ENCODE measurements at regions not wholly inside any gene's neighbourhood (a gene's known extent, or its start where the extent isn't known, plus 50 kb on each side); places are given as distances from the start of the nearest gene placed in this dataset.

DNA sequence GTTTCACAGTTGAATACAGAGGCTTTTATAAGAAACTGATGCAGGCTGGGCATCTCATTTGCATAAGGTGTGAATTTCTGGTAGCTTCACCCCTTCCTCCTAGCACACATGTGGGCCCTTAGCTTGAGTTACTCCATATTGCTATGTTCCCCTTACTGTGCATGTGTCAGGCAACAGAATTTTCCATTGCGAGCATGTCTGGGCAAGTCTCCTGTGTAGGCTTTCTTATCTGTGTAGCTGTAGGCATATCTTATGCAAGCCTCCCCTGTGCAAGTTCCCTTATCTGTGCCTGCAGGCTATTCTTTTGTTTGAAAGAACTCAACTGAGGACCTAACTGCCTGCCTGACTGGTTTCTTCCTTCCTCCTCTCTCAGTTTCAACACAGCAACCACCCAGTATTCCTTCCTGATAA lies 597.4 kb upstream of the CDH5 start:
- peaks cover 7% of the 10 kb centered on the region for H3K9me3 ChIP-seq (ENCODE audit: severe bottlenecking)
- DNase-seq (ENCODE audit: low spot score) (no peak), ATAC-seq (ENCODE audit: low read depth) (no peak)
- H3K27ac ChIP-seq (ENCODE audit: poor library complexity, severe bottlenecking), result no peak overlapping the region
- H3K36me3 ChIP-seq (ENCODE audit: low read depth), result no peaks in the 10 kb centered on the region
- no peaks in the 10 kb centered on the region for H3K27me3 ChIP-seq (ENCODE audit: insufficient read depth, poor library complexity, severe bottlenecking)
- no peak overlapping the region for H3K4me3 ChIP-seq (ENCODE audit: severe bottlenecking)
- H3K4me1 ChIP-seq (ENCODE audit: insufficient read depth, poor library complexity, severe bottlenecking), result peaks cover 3% of the 10 kb centered on the region
- TF ChIP-seq, protein P1, sequence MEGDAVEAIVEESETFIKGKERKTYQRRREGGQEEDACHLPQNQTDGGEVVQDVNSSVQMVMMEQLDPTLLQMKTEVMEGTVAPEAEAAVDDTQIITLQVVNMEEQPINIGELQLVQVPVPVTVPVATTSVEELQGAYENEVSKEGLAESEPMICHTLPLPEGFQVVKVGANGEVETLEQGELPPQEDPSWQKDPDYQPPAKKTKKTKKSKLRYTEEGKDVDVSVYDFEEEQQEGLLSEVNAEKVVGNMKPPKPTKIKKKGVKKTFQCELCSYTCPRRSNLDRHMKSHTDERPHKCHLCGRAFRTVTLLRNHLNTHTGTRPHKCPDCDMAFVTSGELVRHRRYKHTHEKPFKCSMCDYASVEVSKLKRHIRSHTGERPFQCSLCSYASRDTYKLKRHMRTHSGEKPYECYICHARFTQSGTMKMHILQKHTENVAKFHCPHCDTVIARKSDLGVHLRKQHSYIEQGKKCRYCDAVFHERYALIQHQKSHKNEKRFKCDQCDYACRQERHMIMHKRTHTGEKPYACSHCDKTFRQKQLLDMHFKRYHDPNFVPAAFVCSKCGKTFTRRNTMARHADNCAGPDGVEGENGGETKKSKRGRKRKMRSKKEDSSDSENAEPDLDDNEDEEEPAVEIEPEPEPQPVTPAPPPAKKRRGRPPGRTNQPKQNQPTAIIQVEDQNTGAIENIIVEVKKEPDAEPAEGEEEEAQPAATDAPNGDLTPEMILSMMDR (IDR thresholded peaks at IDR 0.05; ENCODE audit: poor library complexity, severe bottlenecking), result no peak

DNA sequence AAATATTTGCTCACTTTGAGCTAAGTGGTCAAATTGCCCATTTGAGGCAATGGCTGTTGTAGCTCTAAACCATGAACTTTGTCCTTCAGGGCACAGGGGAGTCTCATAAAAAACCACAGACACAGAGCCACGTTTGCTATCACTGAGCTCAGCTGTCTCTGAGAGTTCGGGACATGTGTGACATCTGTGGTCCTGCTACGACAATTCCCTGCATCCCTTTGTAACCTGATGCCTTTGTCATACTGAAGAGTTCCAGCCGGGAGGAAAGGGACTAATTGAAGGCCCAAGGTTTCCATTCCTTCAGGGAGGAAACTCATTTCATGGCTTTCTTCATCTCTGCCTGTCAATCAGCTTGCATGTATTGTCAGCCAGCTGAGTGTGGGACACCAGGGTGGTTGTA lies 599.4 kb upstream of the CDH5 start:
- Histone ChIP-seq H3K27ac (ENCODE audit: poor library complexity, severe bottlenecking) (no peak overlapping the region), H3K27me3 (ENCODE audit: insufficient read depth, poor library complexity, severe bottlenecking) (no peaks in the 10 kb centered on the region), H3K4me3 (ENCODE audit: severe bottlenecking) (no peak overlapping the region), H3K9me3 (ENCODE audit: severe bottlenecking) (peaks cover 7% of the 10 kb centered on the region), H3K4me1 (ENCODE audit: insufficient read depth, poor library complexity, severe bottlenecking) (peaks cover 3% of the 10 kb centered on the region), H3K36me3 (ENCODE audit: low read depth) (no peaks in the 10 kb centered on the region)
- DNase-seq (ENCODE audit: low spot score) (no peak), ATAC-seq (ENCODE audit: low read depth) (no peak)
- TF ChIP-seq, protein P1 (IDR thresholded peaks at IDR 0.05; ENCODE audit: poor library complexity, severe bottlenecking), result no peak

- Histone ChIP-seq H3K4me3 (ENCODE audit: severe bottlenecking) (no peak overlapping the region), H3K27me3 (ENCODE audit: insufficient read depth, poor library complexity, severe bottlenecking) (no peaks in the 10 kb centered on the region), H3K4me1 (ENCODE audit: insufficient read depth, poor library complexity, severe bottlenecking) (no peaks in the 10 kb centered on the region), H3K9me3 (ENCODE audit: severe bottlenecking) (no peaks in the 10 kb centered on the region), H3K36me3 (ENCODE audit: low read depth) (no peaks in the 10 kb centered on the region), H3K27ac (ENCODE audit: poor library complexity, severe bottlenecking) (no peak overlapping the region)
- no peak for ATAC-seq (ENCODE audit: low read depth)
- no peak for DNase-seq (ENCODE audit: low spot score)
- TF ChIP-seq, protein P1 (IDR thresholded peaks at IDR 0.05; ENCODE audit: poor library complexity, severe bottlenecking), result no peak
These were observed 602.7 kb upstream of the CDH5 start for GRCh38 chr16:65763640-65764305.

DNA sequence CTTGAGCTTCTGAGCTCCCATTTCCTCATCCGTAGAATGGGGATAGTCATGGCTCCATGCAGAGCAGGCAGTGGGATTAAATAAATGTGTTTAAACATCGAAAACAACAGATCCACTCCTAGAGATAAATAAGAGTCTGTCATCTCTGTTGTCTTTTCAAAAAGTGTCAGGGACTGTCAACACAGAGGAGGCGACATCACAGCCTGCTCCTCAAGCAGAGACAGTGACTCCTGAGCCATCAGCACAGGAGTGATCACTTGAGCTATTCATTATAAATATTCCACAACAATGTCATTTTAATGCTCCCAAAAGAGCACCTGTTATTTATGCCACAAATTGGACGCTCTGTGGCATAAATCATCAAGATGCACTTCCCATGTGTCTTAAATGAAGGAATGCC lies 605.6 kb upstream of the CDH5 start:
- ATAC-seq (ENCODE audit: low read depth) (no peak), DNase-seq (ENCODE audit: low spot score) (no peak)
- H3K4me3 ChIP-seq (ENCODE audit: severe bottlenecking), result no peak overlapping the region
- H3K27me3 ChIP-seq (ENCODE audit: insufficient read depth, poor library complexity, severe bottlenecking), result no peaks in the 10 kb centered on the region
- H3K9me3 ChIP-seq (ENCODE audit: severe bottlenecking), result no peaks in the 10 kb centered on the region
- no peak overlapping the region for H3K27ac ChIP-seq (ENCODE audit: poor library complexity, severe bottlenecking)
- TF ChIP-seq, protein P1 (IDR thresholded peaks at IDR 0.05; ENCODE audit: poor library complexity, severe bottlenecking), result no peak
- no peaks in the 10 kb centered on the region for H3K36me3 ChIP-seq (ENCODE audit: low read depth)
- H3K4me1 ChIP-seq (ENCODE audit: insufficient read depth, poor library complexity, severe bottlenecking), result no peaks in the 10 kb centered on the region

DNA sequence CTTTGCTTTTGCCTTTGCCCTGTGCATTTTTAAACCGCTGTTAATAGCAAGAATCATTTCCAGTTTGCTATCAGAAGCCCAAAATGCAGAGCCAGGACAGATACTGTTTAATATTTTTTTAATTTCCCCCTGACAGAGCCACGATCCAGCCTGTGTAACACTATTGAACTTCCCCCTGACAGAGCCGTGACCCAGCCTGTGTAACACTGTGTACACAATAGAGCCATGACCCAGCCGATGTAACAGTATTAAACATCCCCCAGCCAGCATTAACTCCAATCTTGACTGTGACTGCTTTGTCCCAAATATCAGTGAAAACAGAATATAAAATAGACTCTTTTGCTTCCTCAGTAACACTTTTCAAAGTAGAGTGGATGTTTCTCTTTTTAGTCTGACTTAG lies 607.9 kb upstream of the CDH5 start:
- no peaks in the 10 kb centered on the region for H3K36me3 ChIP-seq (ENCODE audit: low read depth)
- DNase-seq (ENCODE audit: low spot score), result no peak
- no peaks in the 10 kb centered on the region for H3K27me3 ChIP-seq (ENCODE audit: insufficient read depth, poor library complexity, severe bottlenecking)
- no peak for ATAC-seq (ENCODE audit: low read depth)
- no peak overlapping the region for H3K27ac ChIP-seq (ENCODE audit: poor library complexity, severe bottlenecking)
- H3K9me3 ChIP-seq (ENCODE audit: severe bottlenecking), result no peaks in the 10 kb centered on the region
- H3K4me3 ChIP-seq (ENCODE audit: severe bottlenecking), result no peak overlapping the region
- TF ChIP-seq, protein P1 (IDR thresholded peaks at IDR 0.05; ENCODE audit: poor library complexity, severe bottlenecking), result no peak
- no peaks in the 10 kb centered on the region for H3K4me1 ChIP-seq (ENCODE audit: insufficient read depth, poor library complexity, severe bottlenecking)
